ENCODE measurements at regions not wholly inside any gene's neighbourhood (a gene's known extent, or its start where the extent isn't known, plus 50 kb on each side); places are given as distances from the start of the nearest gene placed in this dataset.

GRCh38 chr6:150764334-150765066 lies 101.0 kb upstream of the MTHFD1L start:
- POLR2A ChIA-PET: no interaction called here
- peak overlapping the region; percentile 54; the same call in 1 of the 2 replicates for H3K4me3 ChIP-seq
- no peaks in the 10 kb centered on the region; a peak in 1 of 4 replicates for H3K36me3 ChIP-seq (ENCODE audit: control insufficient read depth in 2 of 2, insufficient read depth in 2 of 2, low read length in 1 of 2)
- intact Hi-C loops (cut with micrococcal nuclease; ENCODE audit: unreplicated experiment): no loop called here
- SMC1A ChIA-PET (ENCODE audit: uncharacterized antibody, unreplicated experiment): interaction anchor here (0.6 to 1.3 kb wide), 6 partner anchors 49 to 1132 kb away, joined by 3 to 5 read pairs (median 3); no protein-coding TSS in a partner anchor
- RAD21 ChIA-PET (ENCODE audit: unreplicated experiment): interaction anchor here (0.9 to 1.7 kb wide), 5 partner anchors 41 to 346 kb away, joined by 3 to 13 read pairs (median 3); no protein-coding TSS in a partner anchor
- DNase-seq (ENCODE audit: low read depth, low spot score) (no peak), ATAC-seq (peak; percentile 44), FAIRE-seq (no peak)
- WGBS (ENCODE audit: insufficient coverage, insufficient replicate concordance, low lambda C conversion rate, missing lambda C conversion rate): 73% methylated on average over 10 of the region's 10 CpGs
- no TSS peak for BruUV-seq (replicated peaks)
- H2AFZ ChIP-seq (ENCODE audit: control insufficient read depth, low read depth, low read length): no peak overlapping the region
- H3K9ac ChIP-seq (ENCODE audit: control insufficient read depth, insufficient read depth, low read length): no peak overlapping the region
- peak overlapping the region; percentile 3 for H3K4me2 ChIP-seq (ENCODE audit: control insufficient read depth, insufficient read depth)
- peaks cover 19% of the 10 kb centered on the region for H3K4me1 ChIP-seq (ENCODE audit: control insufficient read depth, insufficient read depth, low read length)
- CTCF ChIA-PET: interaction anchor here (0.6 to 2.6 kb wide), 7 partner anchors 23 to 346 kb away, joined by 3 to 12 read pairs (median 4); no protein-coding TSS in a partner anchor
- H3K79me2 ChIP-seq (ENCODE audit: control insufficient read depth, insufficient read depth, low read length): no peaks in the 10 kb centered on the region
- no peaks in the 10 kb centered on the region for H3K9me3 ChIP-seq (replicated peaks; ENCODE audit: control insufficient read depth, insufficient read depth, low read length)
- no peaks in the 10 kb centered on the region for H4K20me1 ChIP-seq (ENCODE audit: control insufficient read depth, insufficient read depth)
- TF ChIP-seq ZSCAN29 (IDR thresholded peaks at IDR 0.05) (no peak), SPI1 (IDR thresholded peaks at IDR 0.05; ENCODE audit: borderline replicate concordance, insufficient read depth, low read depth, low read length) (peak; percentile 56; the same call in 1 of the 2 replicates), PRDM15 (CRISPR knock-in tag; IDR thresholded peaks at IDR 0.05) (no peak)
- peak overlapping the region; percentile 28; the same call in 1 of the 2 replicates for H3K27ac ChIP-seq (ENCODE audit: control insufficient read depth, insufficient read depth)
- in situ Hi-C loops (cut with MboI): no loop called here
- H3K27me3 ChIP-seq (replicated peaks in 1 of 2; ENCODE audit: control insufficient read depth in 2 of 2, insufficient read depth in 2 of 2, low read length in 1 of 2): no peaks in the 10 kb centered on the region

Data from GM12878 (cell line).